ENCODE measurements at regions not wholly inside any gene's neighbourhood (a gene's known extent, or its start where the extent isn't known, plus 50 kb on each side); places are given as distances from the start of the nearest gene placed in this dataset.

- no peak overlapping the region for H3K4me3 ChIP-seq (ENCODE audit: low read depth, low read length)
These were observed 76.6 kb upstream of the ITGA4 start for GRCh38 chr2:181380581-181380980.

DNA sequence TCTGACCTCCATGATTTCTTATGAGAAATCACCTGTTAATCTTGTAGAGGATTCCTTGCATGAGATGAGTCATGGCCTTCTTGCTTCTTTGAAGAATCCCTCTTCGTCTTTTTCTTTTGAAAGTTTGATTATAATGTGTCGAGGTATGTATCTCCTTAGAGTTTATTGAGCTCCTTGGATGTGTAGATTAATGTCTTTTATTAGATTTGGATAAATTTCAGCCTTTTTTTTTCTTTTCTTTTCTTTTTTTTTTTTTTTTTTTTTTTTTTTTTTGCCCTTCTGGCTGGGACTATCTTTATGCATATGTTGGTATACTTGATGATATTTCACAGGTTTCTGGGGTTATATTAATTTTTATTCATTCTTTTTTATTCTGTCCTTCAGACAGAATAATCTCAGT is 72.3 kb upstream of the ITGA4 start:
- TF ChIP-seq CTCF (IDR thresholded peaks at IDR 0.05; ENCODE audit: borderline replicate concordance, insufficient read depth, low read depth, low read length): no peak
- no peak overlapping the region for H3K4me3 ChIP-seq (ENCODE audit: low read depth, low read length)

More at GRCh38 chr2:181380581-181380980, 76.6 kb upstream of the ITGA4 start:
- no peak for TF ChIP-seq CTCF (IDR thresholded peaks at IDR 0.05; ENCODE audit: borderline replicate concordance, insufficient read depth, low read depth, low read length)

GRCh38 chr2:181389524-181389923 is 67.7 kb upstream of the ITGA4 start:
- H3K4me3 ChIP-seq (ENCODE audit: low read depth, low read length): no peak overlapping the region
- TF ChIP-seq CTCF (IDR thresholded peaks at IDR 0.05; ENCODE audit: borderline replicate concordance, insufficient read depth, low read depth, low read length): no peak

DNA sequence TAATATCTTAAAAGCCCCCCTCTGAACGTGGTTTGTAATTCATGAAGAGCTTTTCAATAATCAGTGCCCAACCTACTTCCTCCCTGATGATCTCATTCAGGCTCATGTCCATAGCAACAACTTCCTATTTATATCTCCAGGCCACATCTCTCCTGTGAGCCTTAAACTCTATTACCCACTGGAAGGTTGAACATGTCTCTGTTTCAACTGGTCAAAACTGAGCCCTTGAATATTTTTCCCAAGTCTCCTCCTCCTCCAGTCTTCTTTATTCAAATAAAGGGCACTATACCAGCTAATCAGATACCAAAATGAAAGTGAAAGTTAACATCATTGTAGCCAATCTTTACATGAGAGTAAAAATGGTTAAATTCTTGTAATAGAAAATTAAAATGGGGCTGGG is 63.7 kb upstream of the ITGA4 start:
- no peak overlapping the region for H3K4me3 ChIP-seq (ENCODE audit: low read depth, low read length)
- no peak for TF ChIP-seq CTCF (IDR thresholded peaks at IDR 0.05; ENCODE audit: borderline replicate concordance, insufficient read depth, low read depth, low read length)

DNA sequence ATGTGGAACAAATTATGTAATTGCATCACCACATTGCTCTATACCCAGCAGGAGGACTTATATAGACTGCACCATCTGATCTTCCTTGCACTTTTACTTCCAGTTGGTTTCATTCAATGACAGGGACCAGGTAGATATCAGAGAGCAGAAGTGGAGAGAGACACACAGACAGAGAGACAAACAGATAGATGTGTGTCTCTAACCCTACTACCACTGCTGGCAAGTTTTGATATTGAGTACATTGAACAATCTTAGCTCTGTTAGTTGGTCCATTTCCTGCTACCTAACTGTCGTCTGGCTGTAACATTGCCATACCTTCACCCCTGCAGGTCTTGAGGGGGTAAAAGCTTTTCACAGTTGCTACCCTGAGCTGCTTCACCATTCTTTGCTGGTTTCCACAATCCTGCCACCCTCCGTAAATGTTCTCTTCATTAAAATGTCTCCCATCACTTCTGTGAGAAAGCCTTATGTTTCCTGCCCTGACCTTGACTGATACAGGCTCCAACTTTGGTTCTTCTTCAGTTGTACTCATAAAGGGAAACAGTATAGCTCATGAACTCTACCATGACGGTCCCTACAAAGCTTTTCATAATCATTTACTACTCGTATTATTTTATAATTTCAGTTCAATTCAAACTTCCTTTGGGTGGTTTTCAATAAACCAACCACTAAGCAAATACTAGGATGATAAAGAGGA is 62.3 kb upstream of the ITGA4 start:
- no peak overlapping the region for H3K4me3 ChIP-seq (ENCODE audit: low read depth, low read length)
- no peak for TF ChIP-seq CTCF (IDR thresholded peaks at IDR 0.05; ENCODE audit: borderline replicate concordance, insufficient read depth, low read depth, low read length)

GRCh38 chr2:181395851-181396250 is 61.3 kb upstream of the ITGA4 start:
- TF ChIP-seq CTCF (IDR thresholded peaks at IDR 0.05; ENCODE audit: borderline replicate concordance, insufficient read depth, low read depth, low read length): no peak
- H3K4me3 ChIP-seq (ENCODE audit: low read depth, low read length): no peak overlapping the region

All from GM12875 (cell line).